HEK293 (cell line): ENCODE measurements at regions not wholly inside any gene's neighbourhood (a gene's known extent, or its start where the extent isn't known, plus 50 kb on each side); places are given as distances from the start of the nearest gene placed in this dataset.

ENCODE experiments used
- CTCF ChIA-PET: fragments of 350-600 bp; formaldehyde crosslinking; extraction: SDS; loops from one replicate; lab custom pipeline; 2021; ENCODE audit warnings: antibody characterized with exemption; lab: Yijun Ruan, JAX
- POLR2A ChIA-PET: fragments of 300-600 bp; formaldehyde crosslinking; extraction: SDS; loops from one replicate; lab custom pipeline; 2020; ENCODE audit warnings: antibody characterized with exemption, inconsistent platforms; lab: Yijun Ruan, JAX
- H3K27ac ChIP-seq: fragments of 200-500 bp; sonication (Bioruptor generic); 2 replicates; pipeline ENCODE4 v1.5.1; 2014; ENCODE audit warnings: low read depth, low read length, control low read depth, inconsistent platforms; ENCODE audit errors: extremely low read depth
- H3K36me3 ChIP-seq, 2 experiments: fragments of 200-500 bp in 1 of 2; sonication (Bioruptor generic) in 1 of 2; 1 replicate in 1 of 2; 2 replicates in 1 of 2; pipeline ENCODE4 v1.5.1; 2014 to 2017; ENCODE audit warnings: inconsistent platforms in 2 of 2, low read length in 2 of 2; ENCODE audit not compliant: control insufficient read depth in 2 of 2, insufficient read depth in 1 of 2
- H3K4me1 ChIP-seq: fragments of 200-500 bp; sonication (Bioruptor generic); 2 replicates; pipeline ENCODE4 v1.5.1; 2014; ENCODE audit warnings: mild to moderate bottlenecking, low read length, inconsistent platforms; ENCODE audit not compliant: control insufficient read depth, insufficient read depth
- H3K4me3 ChIP-seq: 2 replicates; pipeline ENCODE4 v1.5.1; 2011; ENCODE audit warnings: low read depth, mild to moderate bottlenecking, control low read depth, low read length, moderate library complexity
- H3K9me3 ChIP-seq: fragments of 200-500 bp; sonication (Bioruptor generic); 2 replicates; pipeline ENCODE4 v1.5.1; 2014; ENCODE audit warnings: low read depth, low read length, inconsistent platforms; ENCODE audit not compliant: control insufficient read depth, insufficient read depth
- FEZF1 ChIP-seq: fragments of 450-650 bp; formaldehyde crosslinking; IDR thresholded peaks from 2 replicates; pipeline ENCODE4 v1.5.1; 2016; ENCODE audit warnings: missing biosample characterization, missing genetic modification characterization
- SP2 ChIP-seq: fragments of 450-650 bp; formaldehyde crosslinking; IDR thresholded peaks from 2 replicates; pipeline ENCODE4 v1.5.1; 2016; ENCODE audit warnings: missing biosample characterization, missing genetic modification characterization
- WT1 ChIP-seq: fragments of 450-650 bp; formaldehyde crosslinking; IDR thresholded peaks from 2 replicates; pipeline ENCODE4 v1.5.1; 2016; ENCODE audit warnings: missing biosample characterization, missing genetic modification characterization
- ZFP3 ChIP-seq: fragments of 450-650 bp; formaldehyde crosslinking; IDR thresholded peaks from 2 replicates; pipeline ENCODE4 v1.5.1; 2016; ENCODE audit warnings: low read depth, missing biosample characterization, missing genetic modification characterization
- ZNF10 ChIP-seq: fragments of 450-650 bp; formaldehyde crosslinking; IDR thresholded peaks from 2 replicates; pipeline ENCODE4 v1.5.1; 2017; ENCODE audit warnings: missing biosample characterization, missing genetic modification characterization
- ZNF221 ChIP-seq: fragments of 450-650 bp; formaldehyde crosslinking; IDR thresholded peaks from 2 replicates; pipeline ENCODE4 v1.5.1; 2017; ENCODE audit warnings: missing biosample characterization, missing genetic modification characterization, borderline replicate concordance
- ZNF350 ChIP-seq: fragments of 450-650 bp; formaldehyde crosslinking; IDR thresholded peaks from 2 replicates; pipeline ENCODE4 v1.5.0; 2017; ENCODE audit warnings: missing biosample characterization, mild to moderate bottlenecking, missing genetic modification characterization
- ZNF394 ChIP-seq: fragments of 450-650 bp; formaldehyde crosslinking; IDR thresholded peaks from 2 replicates; pipeline ENCODE4 v1.5.1; 2016; ENCODE audit warnings: missing biosample characterization, missing genetic modification characterization, mild to moderate bottlenecking, moderate library complexity, borderline replicate concordance
- ZNF544 ChIP-seq: fragments of 450-650 bp; formaldehyde crosslinking; IDR thresholded peaks from 2 replicates; pipeline ENCODE4 v1.5.0; 2017; ENCODE audit warnings: missing biosample characterization, missing genetic modification characterization
- ZNF624 ChIP-seq: fragments of 450-650 bp; formaldehyde crosslinking; IDR thresholded peaks from 2 replicates; pipeline ENCODE4 v1.5.1; 2017; ENCODE audit warnings: missing biosample characterization, missing genetic modification characterization
- ZNF626 ChIP-seq: fragments of 450-650 bp; sonication (Bioruptor Pico); formaldehyde crosslinking; IDR thresholded peaks from 2 replicates; pipeline ENCODE4 v1.5.1; 2018; ENCODE audit warnings: missing biosample characterization, missing genetic modification characterization, inconsistent platforms
- ZNF629 ChIP-seq: fragments of 450-650 bp; formaldehyde crosslinking; IDR thresholded peaks from 2 replicates; pipeline ENCODE4 v1.5.1; 2017; ENCODE audit warnings: missing biosample characterization, missing genetic modification characterization
- ZNF660 ChIP-seq: fragments of 450-650 bp; IDR thresholded peaks from 2 replicates; pipeline ENCODE4 v1.5.1; 2018; ENCODE audit warnings: missing biosample characterization, mild to moderate bottlenecking, missing genetic modification characterization
- ZNF664 ChIP-seq: fragments of 450-650 bp; formaldehyde crosslinking; IDR thresholded peaks from 2 replicates; pipeline ENCODE4 v1.5.1; 2016; ENCODE audit warnings: missing biosample characterization, missing genetic modification characterization
- ZNF670 ChIP-seq: fragments of 450-650 bp; formaldehyde crosslinking; IDR thresholded peaks from 2 replicates; pipeline ENCODE4 v1.5.1; 2016; ENCODE audit warnings: missing biosample characterization, missing genetic modification characterization, low read depth
- ZNF777 ChIP-seq: fragments of 450-650 bp; formaldehyde crosslinking; IDR thresholded peaks from 2 replicates; pipeline ENCODE4 v1.5.1; 2017; ENCODE audit warnings: missing biosample characterization, missing genetic modification characterization, borderline replicate concordance
- ZSCAN18 ChIP-seq: fragments of 450-650 bp; formaldehyde crosslinking; IDR thresholded peaks from 2 replicates; pipeline ENCODE4 v1.5.1; 2016; ENCODE audit warnings: missing biosample characterization, missing genetic modification characterization
- ZSCAN30 ChIP-seq: fragments of 450-650 bp; IDR thresholded peaks from 2 replicates; pipeline ENCODE4 v1.5.1; 2018; ENCODE audit warnings: missing biosample characterization, mild to moderate bottlenecking, missing genetic modification characterization, moderate library complexity
- TF ChIP-seq, protein P1 (sequence below): fragments of 450-650 bp; formaldehyde crosslinking; IDR thresholded peaks from 2 replicates; pipeline ENCODE4 v1.5.1; 2016; ENCODE audit warnings: missing biosample characterization, missing genetic modification characterization, borderline replicate concordance

- no peak for TF ChIP-seq ZNF670 (tag by site-specific recombination)
- TF ChIP-seq ZNF350: no peak
- TF ChIP-seq, all 188 proteins: peak for 0
- ChIA-PET CTCF (no interaction called here), POLR2A (interaction anchor here (1.0 to 1.2 kb wide), 2 partner anchors 10 kb away, joined by 3 read pairs; no protein-coding TSS in a partner anchor)
Observed at GRCh38 chr3:168239287-168239686, 143.6 kb upstream of the GOLIM4 start.

DNA sequence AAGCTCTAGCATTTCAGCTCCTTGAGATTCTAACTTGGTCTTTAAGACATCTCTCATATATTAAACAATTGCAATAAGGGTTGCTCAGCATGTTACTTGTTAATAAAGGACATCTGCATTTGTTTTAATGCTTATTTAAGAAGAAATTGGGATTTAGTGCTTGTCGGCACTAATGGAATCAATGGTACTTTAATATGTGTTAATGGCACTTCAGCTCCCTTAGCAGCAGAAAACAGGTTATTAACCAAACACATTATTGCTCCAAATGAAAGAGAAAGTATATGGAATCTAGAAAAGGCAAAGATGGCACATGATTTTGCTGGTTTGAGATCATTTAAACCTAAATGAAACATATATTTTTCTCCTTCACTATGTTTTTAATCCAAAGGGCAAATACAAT is 137.3 kb upstream of the GOLIM4 start:
- H3K4me3 ChIP-seq: no peak overlapping the region
- no peak overlapping the region for H3K27ac ChIP-seq
- H3K4me1 ChIP-seq: no peaks in the 10 kb centered on the region
- no peaks in the 10 kb centered on the region for H3K9me3 ChIP-seq
- CTCF ChIA-PET: interaction anchor here (0.9 kb wide), 1 partner anchor 46 kb away, joined by 3 read pairs; no protein-coding TSS in a partner anchor
- POLR2A ChIA-PET: no interaction called here
- H3K36me3 ChIP-seq: no peaks in the 10 kb centered on the region
- TF ChIP-seq SP2 (tag by site-specific recombination): no peak
- TF ChIP-seq ZSCAN30 (tag by site-specific recombination): no peak
- TF ChIP-seq, all 188 proteins: peak for 0

More at GRCh38 chr3:168239287-168239686, 143.6 kb upstream of the GOLIM4 start:
- no peaks in the 10 kb centered on the region for H3K4me1 ChIP-seq
- no peak overlapping the region for H3K4me3 ChIP-seq
- no peak overlapping the region for H3K27ac ChIP-seq
- H3K36me3 ChIP-seq: no peaks in the 10 kb centered on the region
- no peaks in the 10 kb centered on the region for H3K9me3 ChIP-seq

DNA sequence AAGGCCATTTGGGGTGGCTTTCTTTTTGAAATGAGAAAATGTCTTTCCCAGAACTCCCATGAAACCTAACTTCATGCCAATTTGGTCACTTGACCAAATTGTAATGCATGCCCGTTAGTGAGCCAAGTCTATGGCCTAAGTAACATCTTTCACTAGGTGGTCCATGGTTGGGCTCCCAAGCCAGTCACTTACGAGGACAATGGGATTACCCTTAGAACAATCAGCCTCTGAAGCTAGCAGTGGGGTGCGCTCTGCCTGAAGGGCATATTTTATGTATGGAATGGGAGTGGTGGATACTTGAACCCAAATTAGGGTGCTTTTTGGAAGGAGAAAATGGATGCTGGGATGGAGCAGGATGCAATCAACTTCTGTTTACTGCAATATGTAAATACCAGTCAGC is 127.4 kb upstream of the GOLIM4 start:
- TF ChIP-seq FEZF1 (no peak), ZSCAN18 (tag by site-specific recombination) (no peak), ZNF544 (tag by site-specific recombination) (no peak), ZNF221 (tag by site-specific recombination) (no peak), ZNF664 (tag by site-specific recombination) (no peak), WT1 (tag by site-specific recombination) (no peak), ZNF777 (no peak), ZNF629 (tag by site-specific recombination) (no peak), ZNF626 (no peak), ZNF624 (tag by site-specific recombination) (no peak), ZNF660 (tag by site-specific recombination) (no peak), ZNF394 (no peak), ZFP3 (no peak), ZNF10 (no peak)
- TF ChIP-seq, protein P1, sequence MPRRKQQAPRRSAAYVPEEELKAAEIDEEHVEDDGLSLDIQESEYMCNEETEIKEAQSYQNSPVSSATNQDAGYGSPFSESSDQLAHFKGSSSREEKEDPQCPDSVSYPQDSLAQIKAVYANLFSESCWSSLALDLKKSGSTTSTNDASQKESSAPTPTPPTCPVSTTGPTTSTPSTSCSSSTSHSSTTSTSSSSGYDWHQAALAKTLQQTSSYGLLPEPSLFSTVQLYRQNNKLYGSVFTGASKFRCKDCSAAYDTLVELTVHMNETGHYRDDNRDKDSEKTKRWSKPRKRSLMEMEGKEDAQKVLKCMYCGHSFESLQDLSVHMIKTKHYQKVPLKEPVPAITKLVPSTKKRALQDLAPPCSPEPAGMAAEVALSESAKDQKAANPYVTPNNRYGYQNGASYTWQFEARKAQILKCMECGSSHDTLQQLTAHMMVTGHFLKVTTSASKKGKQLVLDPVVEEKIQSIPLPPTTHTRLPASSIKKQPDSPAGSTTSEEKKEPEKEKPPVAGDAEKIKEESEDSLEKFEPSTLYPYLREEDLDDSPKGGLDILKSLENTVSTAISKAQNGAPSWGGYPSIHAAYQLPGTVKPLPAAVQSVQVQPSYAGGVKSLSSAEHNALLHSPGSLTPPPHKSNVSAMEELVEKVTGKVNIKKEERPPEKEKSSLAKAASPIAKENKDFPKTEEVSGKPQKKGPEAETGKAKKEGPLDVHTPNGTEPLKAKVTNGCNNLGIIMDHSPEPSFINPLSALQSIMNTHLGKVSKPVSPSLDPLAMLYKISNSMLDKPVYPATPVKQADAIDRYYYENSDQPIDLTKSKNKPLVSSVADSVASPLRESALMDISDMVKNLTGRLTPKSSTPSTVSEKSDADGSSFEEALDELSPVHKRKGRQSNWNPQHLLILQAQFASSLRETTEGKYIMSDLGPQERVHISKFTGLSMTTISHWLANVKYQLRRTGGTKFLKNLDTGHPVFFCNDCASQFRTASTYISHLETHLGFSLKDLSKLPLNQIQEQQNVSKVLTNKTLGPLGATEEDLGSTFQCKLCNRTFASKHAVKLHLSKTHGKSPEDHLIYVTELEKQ (tag by site-specific recombination): no peak
- TF ChIP-seq, all 188 proteins: peak for 0
- POLR2A ChIA-PET: no interaction called here
- CTCF ChIA-PET: no interaction called here

More for the DNA sequence above, 127.4 kb upstream of the GOLIM4 start:
- Histone ChIP-seq H3K27ac (no peak overlapping the region), H3K36me3 (no peaks in the 10 kb centered on the region), H3K4me3 (no peak overlapping the region), H3K9me3 (no peaks in the 10 kb centered on the region), H3K4me1 (no peaks in the 10 kb centered on the region)
